ENCODE measurements at regions not wholly inside any gene's neighbourhood (a gene's known extent, or its start where the extent isn't known, plus 50 kb on each side); places are given as distances from the start of the nearest gene placed in this dataset.

DNA sequence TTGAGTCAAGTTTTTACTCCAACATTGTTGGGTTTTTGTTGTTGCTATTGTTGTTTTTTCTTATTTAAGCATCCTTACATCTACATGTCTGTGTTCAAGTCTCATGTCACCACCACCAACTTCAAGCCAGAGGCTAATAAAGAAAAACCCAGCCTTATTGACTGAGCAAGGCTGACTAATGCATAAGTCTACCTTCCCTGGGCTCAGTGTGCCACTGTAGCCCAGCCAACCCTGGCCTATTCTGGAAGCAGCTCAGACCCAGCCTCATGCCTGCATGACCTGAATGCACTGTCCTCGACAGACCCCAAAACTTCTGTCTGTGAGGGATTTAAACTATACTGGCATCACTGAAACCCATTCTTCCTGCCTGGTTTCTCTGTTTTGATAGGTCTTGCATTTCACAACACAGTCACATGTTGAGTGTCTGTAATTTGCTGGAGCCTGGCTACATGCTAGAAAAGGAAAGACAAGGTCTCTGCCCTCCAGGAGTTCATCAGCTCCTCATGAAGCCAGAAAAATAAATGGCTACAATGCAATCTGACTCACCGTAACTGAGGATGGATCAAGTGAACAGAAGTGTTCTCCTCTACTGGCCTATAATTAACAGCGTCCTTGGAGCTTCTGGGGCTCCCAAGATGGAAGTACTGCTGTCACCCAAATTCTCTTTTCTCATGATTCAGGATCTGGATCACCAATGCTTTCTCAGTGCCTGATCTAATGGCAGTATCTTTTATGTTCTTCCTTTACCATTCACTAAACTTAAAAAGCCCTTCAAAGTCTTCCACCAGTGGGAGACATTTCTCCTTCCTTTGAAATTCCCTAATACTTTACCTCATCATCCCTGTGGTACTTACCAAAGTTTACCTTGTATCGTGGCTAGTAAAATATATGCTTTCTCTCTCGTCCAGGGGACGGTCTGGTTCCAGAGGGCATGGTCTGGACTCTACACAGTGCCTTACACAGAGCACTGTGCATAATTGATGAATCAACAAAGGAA lies 103.9 kb upstream of the IFNE start:
- FAIRE-seq (no peak), DNase-seq (no peak)
- H3K36me3 ChIP-seq (ENCODE audit: control insufficient read depth in 2 of 3, insufficient read depth in 3 of 3, low read length in 3 of 3), result no peaks in the 10 kb centered on the region
- no peak overlapping the region for H3K9ac ChIP-seq (ENCODE audit: low read length in 3 of 3)
- no peaks in the 10 kb centered on the region for H3K27me3 ChIP-seq (ENCODE audit: control insufficient read depth, insufficient read depth, low read length)
- intact Hi-C loops (cut with DNase I), result no loop called here
- TF ChIP-seq, protein P1, sequence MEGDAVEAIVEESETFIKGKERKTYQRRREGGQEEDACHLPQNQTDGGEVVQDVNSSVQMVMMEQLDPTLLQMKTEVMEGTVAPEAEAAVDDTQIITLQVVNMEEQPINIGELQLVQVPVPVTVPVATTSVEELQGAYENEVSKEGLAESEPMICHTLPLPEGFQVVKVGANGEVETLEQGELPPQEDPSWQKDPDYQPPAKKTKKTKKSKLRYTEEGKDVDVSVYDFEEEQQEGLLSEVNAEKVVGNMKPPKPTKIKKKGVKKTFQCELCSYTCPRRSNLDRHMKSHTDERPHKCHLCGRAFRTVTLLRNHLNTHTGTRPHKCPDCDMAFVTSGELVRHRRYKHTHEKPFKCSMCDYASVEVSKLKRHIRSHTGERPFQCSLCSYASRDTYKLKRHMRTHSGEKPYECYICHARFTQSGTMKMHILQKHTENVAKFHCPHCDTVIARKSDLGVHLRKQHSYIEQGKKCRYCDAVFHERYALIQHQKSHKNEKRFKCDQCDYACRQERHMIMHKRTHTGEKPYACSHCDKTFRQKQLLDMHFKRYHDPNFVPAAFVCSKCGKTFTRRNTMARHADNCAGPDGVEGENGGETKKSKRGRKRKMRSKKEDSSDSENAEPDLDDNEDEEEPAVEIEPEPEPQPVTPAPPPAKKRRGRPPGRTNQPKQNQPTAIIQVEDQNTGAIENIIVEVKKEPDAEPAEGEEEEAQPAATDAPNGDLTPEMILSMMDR (IDR thresholded peaks at IDR 0.05; ENCODE audit: borderline replicate concordance, extremely low read depth, insufficient read depth), result no peak
- no peaks in the 10 kb centered on the region for H3K9me3 ChIP-seq (ENCODE audit: control insufficient read depth in 2 of 3, insufficient read depth in 1 of 3, low read length in 3 of 3)
- no peaks in the 10 kb centered on the region for H3K4me1 ChIP-seq (ENCODE audit: control insufficient read depth in 2 of 3, insufficient read depth in 2 of 3, low read depth in 1 of 3, low read length in 3 of 3)
- no peak overlapping the region for H3K27ac ChIP-seq (ENCODE audit: low read depth in 2 of 2, low read length in 2 of 2)
- no peak overlapping the region for H3K4me3 ChIP-seq (ENCODE audit: low read length in 3 of 3)

DNA sequence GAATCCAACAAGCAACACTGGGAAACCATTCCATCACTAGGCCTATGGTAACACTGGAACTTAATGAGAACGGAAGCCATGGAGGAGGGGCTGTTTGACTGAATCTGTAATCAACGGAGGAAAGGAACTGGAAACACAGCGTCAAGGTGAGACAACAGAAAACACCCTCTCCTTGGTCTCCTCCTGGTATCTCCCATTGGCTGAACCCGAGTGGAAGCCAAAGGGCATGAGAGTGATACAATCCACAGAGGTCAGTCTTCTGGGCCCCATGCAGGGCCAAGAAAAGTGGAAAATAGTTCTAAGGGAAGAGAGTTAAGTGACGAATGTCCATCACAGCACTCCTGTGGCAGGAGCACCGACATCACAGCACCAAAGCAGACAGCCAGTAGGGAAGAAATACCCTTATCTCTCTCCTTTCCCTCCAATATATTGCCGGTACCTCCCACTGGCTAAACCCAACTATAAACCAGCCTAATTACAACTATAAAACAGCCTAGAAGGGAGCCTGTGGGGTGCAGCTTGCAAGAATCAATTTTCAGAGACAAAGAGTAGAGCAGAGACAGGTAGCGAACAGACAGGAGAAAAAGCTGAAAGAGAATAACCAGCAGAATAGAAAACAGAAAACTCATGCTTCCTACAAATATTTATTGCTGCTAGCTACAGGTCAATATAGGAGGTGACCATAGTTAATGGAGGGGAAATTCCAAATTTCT lies 107.4 kb upstream of the IFNE start:
- TF ChIP-seq, protein P1 (IDR thresholded peaks at IDR 0.05; ENCODE audit: borderline replicate concordance, extremely low read depth, insufficient read depth), result no peak
- FAIRE-seq (no peak), DNase-seq (no peak)
- no peak overlapping the region for H3K9ac ChIP-seq (ENCODE audit: low read length in 3 of 3)
- no peaks in the 10 kb centered on the region for H3K27me3 ChIP-seq (ENCODE audit: control insufficient read depth, insufficient read depth, low read length)
- H3K9me3 ChIP-seq (ENCODE audit: control insufficient read depth in 2 of 3, insufficient read depth in 1 of 3, low read length in 3 of 3), result no peaks in the 10 kb centered on the region
- no peak overlapping the region for H3K27ac ChIP-seq (ENCODE audit: low read depth in 2 of 2, low read length in 2 of 2)
- H3K4me1 ChIP-seq (ENCODE audit: control insufficient read depth in 2 of 3, insufficient read depth in 2 of 3, low read depth in 1 of 3, low read length in 3 of 3), result no peaks in the 10 kb centered on the region
- no peak overlapping the region for H3K4me3 ChIP-seq (ENCODE audit: low read length in 3 of 3)
- no peaks in the 10 kb centered on the region for H3K36me3 ChIP-seq (ENCODE audit: control insufficient read depth in 2 of 3, insufficient read depth in 3 of 3, low read length in 3 of 3)
- intact Hi-C loops (cut with DNase I), result no loop called here

DNA sequence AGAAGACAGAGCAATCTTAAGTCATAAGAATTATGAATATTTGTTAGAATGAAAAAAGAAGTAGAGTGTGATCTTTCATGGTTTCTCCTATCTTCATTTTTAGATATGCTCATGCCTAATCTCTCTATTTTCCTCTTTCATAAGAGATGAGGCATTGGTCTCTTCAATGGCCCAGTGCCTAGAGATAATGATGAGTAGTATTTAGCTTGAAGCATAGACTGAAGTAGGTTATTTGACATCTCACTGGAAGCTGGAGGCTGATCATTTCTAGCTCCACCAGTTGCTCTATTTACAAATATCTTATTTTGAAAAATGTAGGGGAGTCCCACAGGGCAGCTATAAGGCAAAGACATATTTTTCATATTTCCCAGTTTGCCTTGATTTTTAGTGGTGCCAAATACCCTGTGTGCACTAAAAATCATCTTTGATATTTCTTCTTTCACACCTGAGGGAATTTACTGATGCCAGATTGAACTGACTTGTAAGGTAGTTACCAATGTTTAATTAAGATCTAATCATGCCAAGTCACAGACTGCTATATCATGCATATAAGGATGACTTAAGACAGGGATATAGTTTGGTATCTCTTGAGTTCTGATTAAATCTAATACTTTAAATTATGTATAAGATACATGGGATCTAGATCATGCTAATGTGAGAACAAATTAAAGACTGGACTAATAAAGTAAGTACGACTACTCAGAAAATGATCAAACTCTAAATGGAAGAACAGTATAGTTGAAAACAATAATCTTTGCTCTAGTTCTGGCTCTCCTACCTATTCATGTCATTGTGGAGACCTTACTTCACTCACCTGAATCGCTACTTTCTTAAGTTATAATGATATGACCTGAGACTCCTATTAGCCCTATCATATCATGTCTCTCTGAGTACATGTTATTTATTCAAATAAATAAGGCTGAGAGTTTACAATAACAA lies 108.2 kb upstream of the IFNE start:
- FAIRE-seq (no peak), DNase-seq (no peak)
- Histone ChIP-seq H3K4me1 (ENCODE audit: control insufficient read depth in 2 of 3, insufficient read depth in 2 of 3, low read depth in 1 of 3, low read length in 3 of 3) (no peaks in the 10 kb centered on the region), H3K9me3 (ENCODE audit: control insufficient read depth in 2 of 3, insufficient read depth in 1 of 3, low read length in 3 of 3) (no peaks in the 10 kb centered on the region), H3K27ac (ENCODE audit: low read depth in 2 of 2, low read length in 2 of 2) (no peak overlapping the region), H3K36me3 (ENCODE audit: control insufficient read depth in 2 of 3, insufficient read depth in 3 of 3, low read length in 3 of 3) (no peaks in the 10 kb centered on the region), H3K27me3 (ENCODE audit: control insufficient read depth, insufficient read depth, low read length) (no peaks in the 10 kb centered on the region), H3K9ac (ENCODE audit: low read length in 3 of 3) (no peak overlapping the region), H3K4me3 (ENCODE audit: low read length in 3 of 3) (no peak overlapping the region)
- TF ChIP-seq, protein P1 (IDR thresholded peaks at IDR 0.05; ENCODE audit: borderline replicate concordance, extremely low read depth, insufficient read depth), result no peak
- intact Hi-C loops (cut with DNase I), result no loop called here

All from kidney (tissue), 13 donors.